ENCODE measurements at regions not wholly inside any gene's neighbourhood (a gene's known extent, or its start where the extent isn't known, plus 50 kb on each side); places are given as distances from the start of the nearest gene placed in this dataset.
"Not testable (repeated sequence)": the region's sequence is repeated elsewhere in the genome, so short reads cannot be mapped to it uniquely, and the experiment has no call there.

DNA sequence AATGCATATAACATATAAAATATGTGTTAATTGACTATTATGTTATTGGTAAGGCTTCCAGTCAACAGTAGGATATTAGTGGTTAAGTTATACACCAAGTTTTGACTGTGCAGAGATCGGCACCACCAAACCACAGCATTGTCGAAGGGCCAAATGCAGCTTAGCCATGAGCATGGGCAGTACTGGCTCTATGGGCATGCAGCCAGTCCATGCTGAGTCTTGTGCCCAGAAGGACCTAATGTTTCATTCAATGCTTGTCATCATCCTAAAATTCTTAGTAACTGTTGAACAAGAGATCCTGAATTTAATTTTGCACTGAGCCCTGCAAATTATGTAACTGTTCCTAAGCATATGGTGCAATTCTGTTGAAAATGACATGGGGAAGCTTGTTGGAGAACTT, 233.4 kb upstream of the HS3ST3A1 start:
- Mint-ChIP-seq H3K36me3 (peaks cover 5% of the 10 kb centered on the region), H3K27me3 (ENCODE audit: low read depth) (no peaks in the 10 kb centered on the region), H3K27ac (no peak overlapping the region), H3K4me1 (no peaks in the 10 kb centered on the region), H3K4me3 (no peak overlapping the region), H3K9me3 (peaks cover 7% of the 10 kb centered on the region)
- TF ChIP-seq, protein P1, sequence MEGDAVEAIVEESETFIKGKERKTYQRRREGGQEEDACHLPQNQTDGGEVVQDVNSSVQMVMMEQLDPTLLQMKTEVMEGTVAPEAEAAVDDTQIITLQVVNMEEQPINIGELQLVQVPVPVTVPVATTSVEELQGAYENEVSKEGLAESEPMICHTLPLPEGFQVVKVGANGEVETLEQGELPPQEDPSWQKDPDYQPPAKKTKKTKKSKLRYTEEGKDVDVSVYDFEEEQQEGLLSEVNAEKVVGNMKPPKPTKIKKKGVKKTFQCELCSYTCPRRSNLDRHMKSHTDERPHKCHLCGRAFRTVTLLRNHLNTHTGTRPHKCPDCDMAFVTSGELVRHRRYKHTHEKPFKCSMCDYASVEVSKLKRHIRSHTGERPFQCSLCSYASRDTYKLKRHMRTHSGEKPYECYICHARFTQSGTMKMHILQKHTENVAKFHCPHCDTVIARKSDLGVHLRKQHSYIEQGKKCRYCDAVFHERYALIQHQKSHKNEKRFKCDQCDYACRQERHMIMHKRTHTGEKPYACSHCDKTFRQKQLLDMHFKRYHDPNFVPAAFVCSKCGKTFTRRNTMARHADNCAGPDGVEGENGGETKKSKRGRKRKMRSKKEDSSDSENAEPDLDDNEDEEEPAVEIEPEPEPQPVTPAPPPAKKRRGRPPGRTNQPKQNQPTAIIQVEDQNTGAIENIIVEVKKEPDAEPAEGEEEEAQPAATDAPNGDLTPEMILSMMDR (IDR thresholded peaks at IDR 0.05; ENCODE audit: unreplicated experiment), result no peak
- no peak for DNase-seq (ENCODE audit: low spot score in 2 of 2, unreplicated experiment in 2 of 2)

DNA sequence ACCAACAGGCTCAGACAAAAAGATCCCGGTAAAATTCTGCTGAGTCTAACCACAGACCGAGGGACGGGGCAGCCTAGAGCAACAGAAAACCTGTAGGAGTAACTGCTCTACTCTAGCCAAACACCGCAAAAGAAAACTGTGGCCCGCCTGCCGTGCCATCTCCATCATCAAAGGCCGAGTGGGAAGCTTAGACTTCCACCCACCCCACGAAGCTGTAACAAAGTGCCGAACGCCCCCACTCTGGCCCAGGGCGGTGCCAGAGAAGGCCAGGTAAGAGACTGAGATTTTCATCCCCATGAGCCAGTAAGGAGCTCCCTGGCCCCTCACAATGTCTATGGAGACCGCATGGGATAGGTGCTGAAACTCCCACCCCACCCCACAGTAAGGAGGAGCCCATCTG, 231.9 kb upstream of the COX10 start:
- Mint-ChIP-seq H3K4me1 (no peaks in the 10 kb centered on the region), H3K36me3 (peaks cover 2% of the 10 kb centered on the region), H3K9me3 (peaks cover 3% of the 10 kb centered on the region), H3K4me3 (no peak overlapping the region), H3K27me3 (ENCODE audit: low read depth) (no peaks in the 10 kb centered on the region), H3K27ac (no peak overlapping the region)
- TF ChIP-seq, protein P1 (IDR thresholded peaks at IDR 0.05; ENCODE audit: unreplicated experiment), result no peak
- no peak for DNase-seq (ENCODE audit: low spot score in 2 of 2, unreplicated experiment in 2 of 2)

DNA sequence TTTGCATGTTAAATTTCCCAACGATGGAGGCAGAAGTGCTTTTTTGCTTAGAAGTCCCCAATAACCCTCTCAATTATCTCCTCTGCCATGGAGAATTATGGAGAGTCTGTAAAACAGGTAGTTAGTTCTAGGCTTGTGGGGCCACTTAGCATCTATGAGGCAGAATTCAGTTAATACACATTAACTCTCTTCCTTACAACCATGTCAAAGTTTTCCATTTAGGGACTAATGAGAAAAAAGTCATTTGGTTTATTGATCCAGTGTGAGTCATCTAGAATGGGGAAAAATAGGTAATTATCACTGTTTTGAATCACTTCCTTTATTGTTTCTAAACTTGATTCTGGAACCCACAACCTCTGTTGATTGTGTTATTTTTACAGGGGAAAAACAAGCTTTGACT, 229.1 kb upstream of the COX10 start:
- Mint-ChIP-seq H3K27ac (no peak overlapping the region), H3K4me3 (no peak overlapping the region), H3K27me3 (ENCODE audit: low read depth) (no peaks in the 10 kb centered on the region), H3K4me1 (peaks cover 7% of the 10 kb centered on the region), H3K36me3 (no peaks in the 10 kb centered on the region), H3K9me3 (no peaks in the 10 kb centered on the region)
- TF ChIP-seq, protein P1 (IDR thresholded peaks at IDR 0.05; ENCODE audit: unreplicated experiment), result no peak
- DNase-seq (ENCODE audit: low spot score in 2 of 2, unreplicated experiment in 2 of 2), result no peak

DNA sequence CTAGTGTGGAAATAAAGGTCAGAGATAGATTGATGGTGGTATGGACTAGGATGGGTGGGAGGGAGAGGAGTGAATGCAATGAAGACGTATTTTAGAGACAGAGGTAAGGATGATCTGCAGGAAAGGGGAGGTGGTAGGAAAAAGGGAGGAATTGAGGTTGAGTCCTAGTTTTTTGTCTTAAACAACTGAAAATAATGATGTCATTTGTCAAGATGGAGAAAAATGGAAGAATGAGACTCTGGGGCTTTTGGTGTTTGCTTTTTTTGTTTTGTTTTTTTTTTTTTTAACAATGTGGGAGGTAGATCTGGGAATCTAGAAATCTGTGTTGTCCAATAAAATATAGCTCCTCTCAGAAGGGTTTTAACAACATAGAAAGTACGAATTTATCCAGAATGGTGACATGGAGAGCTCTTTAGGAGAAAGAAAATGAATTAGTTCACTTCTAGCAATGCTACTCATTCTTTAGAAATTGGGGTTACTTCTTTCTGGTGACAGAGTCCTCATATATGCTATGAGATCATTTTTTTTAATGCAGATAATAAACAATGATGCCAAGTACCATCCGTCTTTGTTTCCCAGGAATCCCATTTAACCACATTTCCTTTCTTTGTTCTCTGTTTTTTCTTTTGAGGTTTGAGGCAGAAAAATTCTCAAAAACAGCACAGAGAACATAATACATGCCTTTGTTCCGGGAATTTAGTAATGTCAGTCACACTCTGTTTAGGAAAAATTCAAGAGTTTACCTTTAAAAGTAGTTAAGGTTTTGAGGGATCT, 225.3 kb upstream of the COX10 start:
- H3K4me3 Mint-ChIP-seq, result no peak overlapping the region
- no peaks in the 10 kb centered on the region for H3K27me3 Mint-ChIP-seq (ENCODE audit: low read depth)
- no peak for DNase-seq (ENCODE audit: low spot score in 2 of 2, unreplicated experiment in 2 of 2)
- H3K27ac Mint-ChIP-seq, result no peak overlapping the region
- peaks cover 15% of the 10 kb centered on the region for H3K9me3 Mint-ChIP-seq
- peaks cover 7% of the 10 kb centered on the region for H3K4me1 Mint-ChIP-seq
- no peaks in the 10 kb centered on the region for H3K36me3 Mint-ChIP-seq
- TF ChIP-seq, protein P1 (IDR thresholded peaks at IDR 0.05; ENCODE audit: unreplicated experiment), result no peak

DNA sequence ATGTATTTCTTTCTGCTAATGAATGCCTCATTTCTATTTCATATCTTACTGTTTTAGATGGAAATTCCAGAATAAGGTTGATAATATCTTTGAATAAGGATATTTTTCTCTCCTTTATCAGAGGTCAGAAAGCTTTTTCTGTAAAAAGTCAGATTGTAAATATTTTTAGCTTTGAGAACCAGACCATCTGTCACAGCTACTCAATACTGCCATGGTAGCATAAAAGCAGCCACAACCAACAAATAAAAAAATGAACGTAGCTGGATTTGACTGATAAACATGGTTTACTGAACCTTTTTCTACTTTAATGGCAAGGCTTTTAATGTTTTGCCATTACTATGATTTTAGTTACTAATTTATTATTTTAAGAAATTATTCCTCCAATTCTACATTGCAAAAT, 217.4 kb upstream of the COX10 start:
- no peaks in the 10 kb centered on the region for H3K27me3 Mint-ChIP-seq (ENCODE audit: low read depth)
- H3K9me3 Mint-ChIP-seq, result peaks cover 12% of the 10 kb centered on the region
- TF ChIP-seq, protein P1 (IDR thresholded peaks at IDR 0.05; ENCODE audit: unreplicated experiment), result no peak
- peaks cover 4% of the 10 kb centered on the region for H3K36me3 Mint-ChIP-seq
- no peak overlapping the region for H3K27ac Mint-ChIP-seq
- no peak for DNase-seq (ENCODE audit: low spot score in 2 of 2, unreplicated experiment in 2 of 2)
- no peak overlapping the region for H3K4me3 Mint-ChIP-seq
- no peaks in the 10 kb centered on the region for H3K4me1 Mint-ChIP-seq

DNA sequence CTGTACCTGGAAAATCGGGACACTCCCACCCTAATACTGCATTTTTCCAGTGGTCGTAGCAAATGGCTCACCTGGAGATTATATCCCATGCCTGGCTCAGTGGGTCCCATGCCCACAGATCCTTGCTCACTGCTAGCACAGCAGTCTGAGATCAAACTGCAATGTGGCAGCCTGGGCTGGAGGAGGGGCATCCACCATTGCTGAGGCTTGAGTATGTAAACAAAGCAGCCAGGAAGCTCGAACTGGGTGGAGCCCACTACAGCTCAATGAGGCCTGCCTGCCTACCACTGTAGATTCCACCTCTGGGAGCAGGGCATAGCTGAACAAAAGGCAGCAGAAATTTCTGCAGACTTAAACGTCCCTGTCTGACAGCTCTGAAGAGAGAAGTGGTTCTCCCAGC, 213.6 kb upstream of the COX10 start:
- H3K4me3 Mint-ChIP-seq; H3K27me3 Mint-ChIP-seq (ENCODE audit: low read depth); H3K27ac Mint-ChIP-seq; DNase-seq (ENCODE audit: low spot score in 2 of 2, unreplicated experiment in 2 of 2); H3K4me1 Mint-ChIP-seq: not testable (repeated sequence)
- Mint-ChIP-seq H3K36me3 (peaks cover 16% of the 10 kb centered on the region), H3K9me3 (peaks cover 26% of the 10 kb centered on the region)

All from mesothelial cell of epicardium (in vitro differentiated cells).